ENCODE measurements at regions not wholly inside any gene's neighbourhood (a gene's known extent, or its start where the extent isn't known, plus 50 kb on each side); places are given as distances from the start of the nearest gene placed in this dataset.
"Not testable (repeated sequence)": the region's sequence is repeated elsewhere in the genome, so short reads cannot be mapped to it uniquely, and the experiment has no call there.

- Histone ChIP-seq H3K27ac (no peak overlapping the region), H3K36me3 (no peaks in the 10 kb centered on the region), H3K9me3 (peaks cover 0 to 13% (median 0%) of the 10 kb centered on the region in 3 donors), H3K4me1 (no peaks in the 10 kb centered on the region), H3K27me3 (no peaks in the 10 kb centered on the region), H3K4me3 (no peak overlapping the region)
- intact Hi-C loops (cut with DNase I; ENCODE audit: low total_unique reads), result no loop called here
- peak in 1 of 2 donors; percentile 53 for DNase-seq
- no peak for TF ChIP-seq CTCF (IDR thresholded peaks at IDR 0.05)
Measured at GRCh38 chr9:64066736-64067368, 1218.2 kb downstream of the FOXD4L5 start.

- H3K4me3 ChIP-seq, result no peak overlapping the region
- no peak overlapping the region for H3K27ac ChIP-seq
- H3K36me3 ChIP-seq, result no peaks in the 10 kb centered on the region
- no peaks in the 10 kb centered on the region for H3K9me3 ChIP-seq
- no peak for DNase-seq
- H3K27me3 ChIP-seq, result no peaks in the 10 kb centered on the region
- intact Hi-C loops (cut with DNase I; ENCODE audit: low total_unique reads), result no loop called here
- TF ChIP-seq CTCF (IDR thresholded peaks at IDR 0.05), result no peak
- H3K4me1 ChIP-seq, result no peaks in the 10 kb centered on the region
Measured at GRCh38 chr9:64061013-64061627, 1223.9 kb downstream of the FOXD4L5 start.

DNA sequence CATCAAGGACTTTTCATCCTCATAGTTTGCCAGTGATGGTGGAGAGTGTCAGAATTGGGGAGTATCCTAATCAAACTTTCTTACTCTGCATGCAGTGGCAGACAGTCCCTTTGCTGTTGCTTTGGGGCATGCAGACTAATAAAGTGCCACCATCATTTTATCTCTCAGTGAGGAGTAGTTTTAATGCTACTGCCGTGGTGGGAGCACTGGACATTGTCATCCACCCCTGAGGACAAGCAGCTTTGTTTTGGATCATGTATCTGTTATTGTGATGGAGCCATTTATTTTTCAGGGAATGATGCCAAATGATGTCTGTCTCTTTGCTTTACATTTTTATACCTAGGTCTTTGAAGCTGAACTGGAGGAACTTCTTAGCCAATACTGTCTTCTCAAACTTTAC, 1226.9 kb downstream of the FOXD4L5 start:
- H3K4me1 ChIP-seq; H3K27ac ChIP-seq; H3K9me3 ChIP-seq; intact Hi-C loops (cut with DNase I; ENCODE audit: low total_unique reads); DNase-seq; H3K36me3 ChIP-seq; H3K4me3 ChIP-seq; H3K27me3 ChIP-seq: not testable (repeated sequence)

DNA sequence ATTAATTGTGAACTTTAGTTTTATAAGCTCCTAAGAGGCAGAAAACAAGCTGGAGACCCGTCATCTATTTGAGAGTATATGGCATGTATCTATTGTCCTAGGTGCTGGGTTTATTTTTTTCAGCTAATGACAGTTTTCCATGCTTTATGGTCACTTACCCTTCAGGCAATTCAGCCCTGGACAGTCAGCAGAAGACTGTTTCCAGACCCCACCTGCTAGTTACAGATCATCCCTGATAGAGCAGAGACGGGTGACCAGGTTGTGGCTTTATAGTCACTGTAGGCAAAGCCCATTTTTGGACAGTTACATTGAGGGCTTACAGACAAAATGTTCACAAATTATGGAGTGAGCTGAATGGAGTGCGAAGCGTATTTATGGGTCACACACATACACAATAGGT, 1227.5 kb downstream of the FOXD4L5 start:
- no peaks in the 10 kb centered on the region for H3K36me3 ChIP-seq
- H3K4me1 ChIP-seq, result no peaks in the 10 kb centered on the region
- no peak overlapping the region for H3K27ac ChIP-seq
- H3K9me3 ChIP-seq, result no peaks in the 10 kb centered on the region
- H3K4me3 ChIP-seq, result no peak overlapping the region
- no peaks in the 10 kb centered on the region for H3K27me3 ChIP-seq
- intact Hi-C loops (cut with DNase I; ENCODE audit: low total_unique reads), result no loop called here
- TF ChIP-seq CTCF (IDR thresholded peaks at IDR 0.05), result no peak
- DNase-seq, result no peak

GRCh38 chr9:64028925-64029324, 1256.1 kb downstream of the FOXD4L5 start:
- H3K36me3 ChIP-seq; H3K27ac ChIP-seq; intact Hi-C loops (cut with DNase I; ENCODE audit: low total_unique reads); H3K4me3 ChIP-seq; H3K9me3 ChIP-seq; H3K4me1 ChIP-seq; H3K27me3 ChIP-seq; DNase-seq: not testable (repeated sequence)

GRCh38 chr9:64020696-64021491, 1264.1 kb downstream of the FOXD4L5 start:
- H3K27ac ChIP-seq; H3K27me3 ChIP-seq; H3K36me3 ChIP-seq; H3K4me1 ChIP-seq; intact Hi-C loops (cut with DNase I; ENCODE audit: low total_unique reads); DNase-seq; H3K4me3 ChIP-seq; H3K9me3 ChIP-seq: not testable (repeated sequence)

DNA sequence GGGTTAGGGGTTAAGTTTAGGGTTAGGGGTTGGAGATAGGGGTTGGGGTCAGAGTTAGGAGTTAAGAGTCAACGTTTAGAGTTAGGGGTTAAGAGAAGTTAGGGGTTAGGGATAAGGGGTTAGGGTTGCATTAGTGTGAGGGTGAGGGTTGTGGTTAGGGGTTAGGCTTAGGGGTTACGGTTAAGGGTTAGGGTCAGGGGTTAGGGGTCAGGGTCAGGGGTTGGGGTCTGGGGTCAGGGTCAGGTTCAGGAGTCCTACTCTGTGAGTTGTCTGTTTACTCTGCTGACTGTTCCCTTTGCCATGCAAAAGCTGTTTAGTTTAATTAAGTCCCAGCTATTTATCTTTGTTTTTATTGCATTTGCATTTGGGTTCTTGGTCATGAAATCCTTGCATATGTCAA, 1267.3 kb downstream of the FOXD4L5 start:
- H3K27ac ChIP-seq; H3K4me1 ChIP-seq; H3K9me3 ChIP-seq; H3K27me3 ChIP-seq; H3K36me3 ChIP-seq; H3K4me3 ChIP-seq; intact Hi-C loops (cut with DNase I; ENCODE audit: low total_unique reads); DNase-seq: not testable (repeated sequence)

- H3K4me1 ChIP-seq; H3K36me3 ChIP-seq; intact Hi-C loops (cut with DNase I; ENCODE audit: low total_unique reads); H3K27me3 ChIP-seq; DNase-seq; H3K9me3 ChIP-seq: not testable (repeated sequence)
- H3K4me3 ChIP-seq, result peak overlapping the region; percentile 15 to 45
- H3K27ac ChIP-seq, result peak overlapping the region in 1 of 2 donors; percentile 35
Measured at GRCh38 chr9:64016845-64017406, 1268.1 kb downstream of the FOXD4L5 start.

- H3K9me3 ChIP-seq; H3K4me1 ChIP-seq; H3K36me3 ChIP-seq; H3K27me3 ChIP-seq; DNase-seq; H3K27ac ChIP-seq; intact Hi-C loops (cut with DNase I; ENCODE audit: low total_unique reads): not testable (repeated sequence)
- H3K4me3 ChIP-seq, result peak overlapping the region; percentile 35 to 44
Measured at GRCh38 chr9:64016246-64016645, 1268.8 kb downstream of the FOXD4L5 start.
